ENCODE measurements at regions not wholly inside any gene's neighbourhood (a gene's known extent, or its start where the extent isn't known, plus 50 kb on each side); places are given as distances from the start of the nearest gene placed in this dataset.
"Not testable (repeated sequence)": the region's sequence is repeated elsewhere in the genome, so short reads cannot be mapped to it uniquely, and the experiment has no call there.

- DNase-seq (ENCODE audit: low read depth) = no peak
Measured at GRCh38 chr17:68780596-68780995, 174.6 kb downstream of the ABCA8 start.

- no peak for DNase-seq (ENCODE audit: low read depth)
Measured at GRCh38 chr17:68778726-68779125, 176.5 kb downstream of the ABCA8 start.

GRCh38 chr17:68777856-68778694, 176.9 kb upstream of the FAM20A start:
- DNase-seq (ENCODE audit: low read depth) = no peak

DNA sequence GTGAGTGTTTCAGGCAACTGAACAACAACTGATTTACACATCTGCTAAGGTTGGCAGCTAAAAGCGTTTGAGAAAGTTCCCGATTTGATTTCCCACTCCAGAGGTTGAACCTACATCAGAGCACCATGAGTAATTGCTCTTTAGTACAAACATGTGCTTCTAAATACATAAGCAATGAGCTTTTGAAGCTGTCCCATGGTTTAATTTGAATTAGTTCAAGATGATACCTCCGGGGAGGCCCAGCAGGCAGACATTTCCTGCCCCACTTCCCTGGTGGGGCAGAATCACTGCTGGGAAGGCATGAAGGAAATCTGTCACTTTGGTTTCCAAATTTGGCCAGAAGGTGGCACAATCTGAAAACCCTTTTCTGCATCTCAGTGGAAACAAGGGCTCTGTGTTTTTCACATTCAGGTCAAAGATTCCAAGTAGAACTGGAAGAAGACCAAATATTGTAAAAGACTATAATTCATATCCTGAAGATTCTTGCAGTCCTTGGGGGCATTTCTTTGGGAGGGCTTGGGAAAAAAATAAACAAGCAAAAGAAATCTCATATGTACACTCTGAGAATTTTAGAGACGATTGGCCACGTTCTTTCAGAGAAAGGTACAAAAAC, 176.2 kb upstream of the FAM20A start:
- peak; percentile 75 for DNase-seq (ENCODE audit: low read depth)

DNA sequence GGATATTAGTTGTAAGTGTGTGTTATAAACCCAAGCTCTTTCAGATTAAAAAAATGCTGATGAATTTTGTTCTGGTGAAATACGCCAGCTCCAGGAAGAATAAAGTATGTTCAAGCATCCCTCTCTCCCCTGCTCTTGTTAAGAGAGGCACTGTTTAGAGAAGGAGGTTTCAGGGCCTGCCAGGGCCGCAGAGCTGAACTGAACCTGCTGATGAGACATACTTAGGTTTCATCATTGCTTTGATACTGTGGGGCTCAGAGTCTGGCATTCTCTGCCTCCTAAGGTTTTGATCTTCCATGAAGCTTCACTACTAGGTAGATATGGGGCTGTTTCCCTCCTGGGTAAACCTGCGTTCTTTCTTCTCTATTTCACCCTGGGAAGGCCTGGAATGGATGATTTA, 175.3 kb upstream of the FAM20A start:
- no peak for DNase-seq (ENCODE audit: low read depth)

DNA sequence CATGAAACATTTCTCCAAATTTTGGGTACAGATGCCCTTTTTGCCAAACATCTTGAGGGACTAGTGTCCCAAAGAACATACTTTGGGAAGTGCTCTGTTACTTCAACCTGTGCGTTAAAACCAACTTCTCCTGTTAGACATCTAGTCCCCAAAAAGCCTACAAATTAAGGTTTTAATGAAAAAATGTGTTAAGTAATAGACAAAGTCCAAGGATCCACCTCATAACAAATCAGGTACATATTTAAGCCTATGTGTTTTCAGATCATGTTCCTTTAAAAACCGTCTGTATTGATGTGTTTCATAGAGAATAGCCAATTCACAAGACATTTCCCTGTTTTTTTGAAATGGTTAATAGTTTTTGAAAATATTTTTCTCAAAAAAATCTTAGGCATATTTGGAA, 174.8 kb upstream of the FAM20A start:
- no peak for DNase-seq (ENCODE audit: low read depth)

DNA sequence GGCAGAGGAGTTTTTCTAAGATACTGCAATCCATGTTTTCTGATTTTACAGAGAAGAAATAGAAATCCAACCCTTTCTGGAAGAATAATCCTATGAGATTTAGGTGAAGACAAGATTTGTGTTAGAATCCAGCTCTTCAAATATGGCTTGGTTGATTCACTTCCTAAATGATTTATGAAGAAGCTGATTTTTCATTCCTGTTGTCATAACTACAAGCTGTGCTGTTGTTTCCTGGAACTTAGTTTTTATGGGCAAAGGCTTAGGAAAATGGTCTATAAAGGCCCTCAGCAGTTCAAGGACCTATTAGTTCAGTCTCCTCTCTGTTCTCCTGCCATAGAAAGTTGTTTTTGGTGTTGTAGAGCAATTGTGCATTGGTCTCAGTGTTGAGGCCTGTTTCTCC, 174.2 kb upstream of the FAM20A start:
- peak; percentile 76 for DNase-seq (ENCODE audit: low read depth)

- DNase-seq (ENCODE audit: low read depth) = peak; percentile 70
Measured at GRCh38 chr17:68771867-68772515, 170.8 kb upstream of the FAM20A start.

- DNase-seq (ENCODE audit: low read depth) = no peak
Measured at GRCh38 chr17:68768804-68769203, 167.6 kb upstream of the FAM20A start.

GRCh38 chr17:68766640-68767039, 165.5 kb upstream of the FAM20A start:
- DNase-seq (ENCODE audit: low read depth) = no peak

DNA sequence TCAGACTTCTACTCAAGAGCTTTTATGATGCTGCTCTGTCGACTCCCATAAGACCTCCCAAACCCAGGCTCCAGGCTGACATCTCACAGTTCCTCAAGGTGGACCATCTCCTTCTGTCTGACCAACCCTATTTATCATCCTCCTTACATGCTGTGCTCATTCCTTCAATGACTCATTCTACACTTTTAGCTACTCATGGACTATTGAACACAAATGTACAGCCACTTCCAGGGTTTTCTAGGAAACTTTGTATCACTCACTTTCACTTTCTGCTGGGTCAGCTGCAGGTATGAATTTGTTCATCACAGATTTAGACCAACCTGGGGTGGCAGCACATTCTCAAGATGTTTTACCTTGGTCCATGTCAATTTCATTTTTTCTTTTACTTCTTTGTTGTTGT, 162.4 kb upstream of the FAM20A start:
- no peak for DNase-seq (ENCODE audit: low read depth)

- no peak for DNase-seq (ENCODE audit: low read depth)
Measured at GRCh38 chr17:68762911-68763310, 161.7 kb upstream of the FAM20A start.

DNA sequence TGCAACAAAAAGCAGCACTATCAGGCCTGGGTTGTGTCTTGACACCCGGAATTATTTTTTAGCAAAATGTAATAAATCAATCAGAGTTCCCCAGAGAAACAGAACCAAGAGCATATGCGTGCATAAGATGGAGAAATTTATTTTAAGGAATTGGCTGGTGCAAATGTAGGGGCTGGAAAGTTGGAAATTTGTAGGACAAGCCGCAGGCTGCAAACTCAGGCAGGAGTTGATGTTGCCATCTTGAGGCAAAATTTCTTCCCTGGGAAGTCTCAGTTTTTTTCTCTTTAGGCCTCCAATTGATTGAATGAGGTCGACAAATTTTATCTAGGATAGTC, 158.9 kb upstream of the FAM20A start:
- no peak for DNase-seq (ENCODE audit: low read depth)

DNA sequence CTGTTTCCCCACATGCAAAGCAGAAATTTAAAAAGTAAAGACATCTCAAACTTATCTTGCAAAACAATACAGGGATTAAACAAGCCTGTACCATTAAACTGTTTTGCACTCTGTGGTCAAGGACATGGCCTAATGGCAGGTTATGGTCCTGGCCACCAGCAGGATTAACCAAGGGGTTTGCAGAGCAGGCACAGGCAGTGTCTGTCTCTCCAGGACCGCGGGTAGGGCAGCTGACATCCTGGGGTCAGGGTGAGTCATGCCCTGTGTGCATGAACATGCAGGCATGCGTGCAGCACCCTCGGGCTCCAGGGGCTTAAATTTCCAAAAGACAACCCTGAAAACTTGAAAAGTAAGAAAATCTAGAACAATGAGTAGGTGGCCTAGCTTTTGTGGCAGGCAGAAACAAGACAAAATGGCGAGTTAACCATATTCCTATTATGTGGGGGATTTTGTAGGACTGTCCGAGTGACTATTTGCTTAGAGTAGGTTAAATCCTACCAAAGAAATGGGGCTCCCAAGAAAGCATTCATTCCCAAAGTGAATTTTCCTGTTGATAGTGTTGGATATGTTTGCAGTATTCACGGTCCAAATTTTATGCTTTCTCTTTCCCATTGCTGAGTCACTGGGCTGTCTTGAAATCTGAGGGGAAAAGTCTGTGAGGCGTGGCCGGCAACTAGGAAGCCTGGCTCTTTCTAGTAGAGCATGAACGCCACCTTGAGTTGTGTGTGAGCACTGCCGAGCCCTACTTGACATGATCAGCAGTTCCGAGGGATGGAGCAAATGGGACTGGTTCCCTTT, 158.4 kb upstream of the FAM20A start:
- DNase-seq (ENCODE audit: low read depth) = peak; percentile 92

- DNase-seq (ENCODE audit: low read depth) = no peak
Measured at GRCh38 chr17:68759002-68759342, 157.8 kb upstream of the FAM20A start.

DNA sequence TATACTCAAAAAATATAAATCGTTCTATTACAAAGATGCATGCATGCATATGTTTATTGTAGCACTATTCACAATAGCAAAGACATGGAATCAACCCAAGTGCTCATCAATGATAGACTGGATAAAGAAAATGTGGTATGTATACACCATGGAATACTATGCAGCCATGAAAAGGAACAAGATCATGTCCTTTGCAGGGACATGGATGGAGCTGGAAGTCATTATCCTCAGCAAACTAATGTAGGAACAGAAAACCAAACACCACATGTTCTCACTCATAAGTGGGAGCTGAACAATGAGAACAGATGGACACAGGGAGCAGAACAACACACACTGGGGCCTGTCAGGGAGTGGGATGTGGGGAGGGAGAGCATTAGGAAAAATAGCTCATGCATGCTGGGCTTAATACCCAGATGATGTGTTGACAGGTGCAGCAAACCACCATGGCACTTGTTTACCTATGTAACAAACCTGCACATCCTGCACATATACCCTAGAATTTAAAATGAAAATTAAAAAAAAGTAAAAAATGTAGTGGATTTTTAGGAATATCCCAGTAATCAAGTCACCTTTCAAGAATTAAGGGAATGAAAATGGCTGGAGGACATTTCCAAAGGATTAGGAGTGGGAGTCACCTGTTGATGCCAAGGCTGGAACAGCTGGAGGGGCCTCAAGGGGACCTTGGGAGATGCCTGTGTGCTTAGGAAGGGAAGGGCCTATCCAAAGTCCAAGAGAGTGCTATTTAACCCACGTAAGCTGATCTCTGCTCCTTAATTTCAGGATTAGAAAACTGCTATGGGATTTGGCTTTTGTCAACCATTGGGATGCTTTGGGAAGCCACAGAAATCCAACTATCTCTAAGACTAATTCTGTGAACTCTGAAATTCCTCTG, 156.9 kb upstream of the FAM20A start:
- DNase-seq (ENCODE audit: low read depth) = not testable (repeated sequence)

DNA sequence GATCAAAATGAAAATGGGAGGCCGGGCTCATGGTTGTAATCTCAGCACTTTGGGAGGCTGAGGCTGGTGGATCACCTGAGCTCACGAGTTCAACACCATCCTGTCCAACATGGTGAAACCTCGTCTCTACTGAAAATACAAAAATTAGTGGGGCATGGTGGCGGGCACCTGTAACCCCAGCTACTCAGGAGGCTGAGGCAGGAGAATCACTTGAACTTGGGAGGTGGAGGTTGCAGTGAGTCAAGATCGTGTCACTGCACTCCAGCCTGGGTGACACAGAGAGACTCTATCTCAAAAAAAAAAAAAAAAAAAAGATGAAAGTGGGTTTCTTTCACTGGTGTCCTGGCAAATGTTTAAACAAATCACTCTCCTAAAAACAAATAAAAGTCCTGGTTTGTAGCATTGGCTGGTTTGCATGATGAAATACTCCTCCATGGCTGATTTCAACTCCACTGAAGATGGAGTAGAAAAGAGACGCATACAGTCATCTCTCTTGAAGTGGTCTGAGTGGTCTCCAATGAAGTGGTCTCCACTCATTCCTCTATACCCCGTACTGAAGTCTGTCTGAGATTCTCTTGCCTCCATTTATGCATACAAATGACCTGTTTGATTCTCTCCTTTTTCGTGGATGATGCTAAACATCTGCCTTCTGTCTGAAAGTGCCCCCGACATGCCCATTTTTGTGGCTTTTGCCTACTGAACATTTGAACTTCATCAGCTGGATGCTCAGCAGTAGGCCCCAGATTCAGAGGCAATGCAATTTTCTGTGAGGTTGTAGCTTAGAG, 153.0 kb upstream of the FAM20A start:
- DNase-seq (ENCODE audit: low read depth) = no peak

DNA sequence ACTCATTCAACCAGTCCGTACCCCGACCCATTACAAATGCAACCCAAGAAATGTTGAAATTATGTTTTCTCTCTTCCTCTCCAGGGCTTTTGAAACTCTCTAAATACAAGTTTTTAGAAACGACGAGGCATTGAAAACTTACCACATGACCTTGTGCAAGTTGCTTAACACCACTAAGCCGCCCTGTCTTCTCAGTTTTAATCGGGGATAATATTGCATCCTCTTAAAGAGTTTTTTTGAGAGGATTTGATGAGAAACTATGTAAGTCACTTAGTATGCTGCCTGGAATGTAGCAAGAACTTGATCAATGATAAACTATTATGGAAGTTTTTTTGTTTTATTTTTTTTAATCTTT, 149.0 kb upstream of the FAM20A start:
- no peak for DNase-seq (ENCODE audit: low read depth)

- peak; percentile 45 for DNase-seq (ENCODE audit: low read depth)
Measured at GRCh38 chr17:68749349-68750207, 148.4 kb upstream of the FAM20A start.

- DNase-seq (ENCODE audit: low read depth) = no peak
Measured at GRCh38 chr17:68748381-68748780, 147.2 kb upstream of the FAM20A start.

Data from stromal cell of bone marrow (primary cell).